HEK293 (cell line): ENCODE measurements at regions not wholly inside any gene's neighbourhood (a gene's known extent, or its start where the extent isn't known, plus 50 kb on each side); places are given as distances from the start of the nearest gene placed in this dataset.

ENCODE experiments used
- CTCF ChIP-seq: fragments of 450-650 bp; formaldehyde crosslinking; IDR thresholded peaks from 2 replicates; pipeline ENCODE4 v1.5.1; 2016; ENCODE audit warnings: missing biosample characterization, missing genetic modification characterization
- PBX3 ChIP-seq: sonication (generic); formaldehyde crosslinking; IDR thresholded peaks from 2 replicates; pipeline ENCODE4 v1.8.1; 2022; ENCODE audit warnings: mild to moderate bottlenecking, moderate library complexity, missing genetic modification reagents
- YY1 ChIP-seq: fragments of 450-650 bp; formaldehyde crosslinking; IDR thresholded peaks from 2 replicates; pipeline ENCODE4 v1.5.1; 2018; ENCODE audit warnings: missing biosample characterization, missing genetic modification characterization
- ZBTB26 ChIP-seq: fragments of 450-650 bp; formaldehyde crosslinking; optimal IDR thresholded peaks from 2 replicates; pipeline ENCODE3; 2016; ENCODE audit warnings: missing biosample characterization, mild to moderate bottlenecking, missing genetic modification characterization
- ZNF324 ChIP-seq: fragments of 450-650 bp; formaldehyde crosslinking; IDR thresholded peaks from 2 replicates; pipeline ENCODE4 v1.5.1; 2016; ENCODE audit warnings: missing biosample characterization, missing genetic modification characterization
- ZXDB ChIP-seq: fragments of 450-650 bp; formaldehyde crosslinking; IDR thresholded peaks from 2 replicates; pipeline ENCODE4 v1.5.1; 2016; ENCODE audit warnings: missing biosample characterization, missing genetic modification characterization

- TF ChIP-seq CTCF (no peak), ZNF324 (no peak), PBX3 (CRISPR knock-in tag) (no peak), YY1 (tag by site-specific recombination) (no peak), ZXDB (tag by site-specific recombination) (no peak), ZBTB26 (tag by site-specific recombination) (no peak)
Observed at GRCh38 chr4:159445692-159446091, 342.8 kb downstream of the RAPGEF2 start.
